ENCODE measurements at regions not wholly inside any gene's neighbourhood (a gene's known extent, or its start where the extent isn't known, plus 50 kb on each side); places are given as distances from the start of the nearest gene placed in this dataset.

DNA sequence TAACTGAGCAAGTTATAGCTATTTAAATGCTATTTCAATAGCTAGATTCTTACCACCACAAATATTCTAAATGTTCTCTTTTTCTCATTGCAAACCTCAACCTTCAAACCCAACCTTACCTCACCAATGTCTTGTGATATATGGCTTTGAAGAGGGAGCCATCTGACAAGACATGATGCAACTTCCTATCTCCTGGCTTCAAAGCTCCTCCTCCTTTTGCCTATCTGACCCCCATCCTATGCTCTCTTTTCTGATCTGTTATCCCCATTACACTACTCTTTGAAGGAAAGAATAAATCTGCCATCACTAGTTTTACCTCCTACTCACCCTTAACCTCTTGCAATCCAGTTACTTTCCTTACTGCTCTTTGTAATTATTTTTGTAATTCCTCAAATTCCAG lies 235.6 kb upstream of the ZSWIM2 start:
- TF ChIP-seq POLR2AphosphoS5 (IDR thresholded peaks at IDR 0.05) (no peak), EP300 (IDR thresholded peaks at IDR 0.05) (no peak), POLR2A (IDR thresholded peaks at IDR 0.05) (no peak)
- TF ChIP-seq, protein P1, sequence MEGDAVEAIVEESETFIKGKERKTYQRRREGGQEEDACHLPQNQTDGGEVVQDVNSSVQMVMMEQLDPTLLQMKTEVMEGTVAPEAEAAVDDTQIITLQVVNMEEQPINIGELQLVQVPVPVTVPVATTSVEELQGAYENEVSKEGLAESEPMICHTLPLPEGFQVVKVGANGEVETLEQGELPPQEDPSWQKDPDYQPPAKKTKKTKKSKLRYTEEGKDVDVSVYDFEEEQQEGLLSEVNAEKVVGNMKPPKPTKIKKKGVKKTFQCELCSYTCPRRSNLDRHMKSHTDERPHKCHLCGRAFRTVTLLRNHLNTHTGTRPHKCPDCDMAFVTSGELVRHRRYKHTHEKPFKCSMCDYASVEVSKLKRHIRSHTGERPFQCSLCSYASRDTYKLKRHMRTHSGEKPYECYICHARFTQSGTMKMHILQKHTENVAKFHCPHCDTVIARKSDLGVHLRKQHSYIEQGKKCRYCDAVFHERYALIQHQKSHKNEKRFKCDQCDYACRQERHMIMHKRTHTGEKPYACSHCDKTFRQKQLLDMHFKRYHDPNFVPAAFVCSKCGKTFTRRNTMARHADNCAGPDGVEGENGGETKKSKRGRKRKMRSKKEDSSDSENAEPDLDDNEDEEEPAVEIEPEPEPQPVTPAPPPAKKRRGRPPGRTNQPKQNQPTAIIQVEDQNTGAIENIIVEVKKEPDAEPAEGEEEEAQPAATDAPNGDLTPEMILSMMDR (IDR thresholded peaks at IDR 0.05) = no peak
- Histone ChIP-seq H3K4me3 (no peak overlapping the region), H3K36me3 (no peaks in the 10 kb centered on the region), H3K9me3 (no peaks in the 10 kb centered on the region), H3K27ac (no peak overlapping the region), H3K27me3 (no peaks in the 10 kb centered on the region), H3K4me1 (no peaks in the 10 kb centered on the region)
- intact Hi-C loops (cut with DNase I) = no loop called here
- no peak for DNase-seq

DNA sequence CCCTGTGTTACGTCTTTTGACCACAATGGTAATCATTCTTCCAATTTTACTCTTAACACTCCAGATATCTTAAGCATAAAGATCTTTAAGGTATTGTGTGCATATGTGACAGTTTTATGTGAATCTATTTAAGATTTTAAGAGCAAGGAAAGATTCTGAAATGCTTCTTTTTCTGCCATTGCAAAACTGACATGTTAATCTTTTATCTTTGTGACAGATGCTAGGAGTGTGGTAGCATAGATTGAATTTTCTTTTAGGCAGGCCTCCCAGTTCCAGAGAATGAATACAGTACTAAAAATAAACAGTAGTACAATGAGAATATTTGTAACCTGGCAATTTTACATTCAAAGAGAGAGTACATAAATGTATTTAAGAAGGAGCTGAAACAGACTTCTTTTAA lies 232.5 kb upstream of the ZSWIM2 start:
- WGBS, 2 donors = 94 to 95% methylated on average over 1 of the region's 1 CpG
- H3K27me3 ChIP-seq = no peaks in the 10 kb centered on the region
- intact Hi-C loops (cut with DNase I) = no loop called here

DNA sequence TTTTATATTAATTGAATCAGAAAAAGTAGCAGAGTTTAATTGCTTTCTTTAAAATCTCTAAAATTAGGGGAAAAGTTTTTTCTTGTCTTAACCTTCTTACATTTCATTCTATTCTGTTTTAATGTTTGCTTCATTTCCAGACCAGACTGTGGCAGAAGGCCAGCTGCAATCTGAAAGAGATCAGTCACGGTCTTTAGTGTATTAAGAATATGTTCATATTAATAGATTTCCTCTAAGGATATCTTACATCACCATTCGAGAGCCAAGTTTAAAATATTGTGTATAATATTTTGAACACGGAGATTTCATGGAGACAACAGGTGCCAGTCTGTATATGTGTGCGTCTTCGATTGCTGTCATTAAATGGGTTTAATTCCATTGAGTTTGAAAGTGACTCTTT lies 230.9 kb upstream of the ZSWIM2 start:
- Histone ChIP-seq H3K4me3 (no peak overlapping the region), H3K9me3 (no peaks in the 10 kb centered on the region), H3K36me3 (no peaks in the 10 kb centered on the region), H3K4me1 (no peaks in the 10 kb centered on the region), H3K27ac (no peak overlapping the region), H3K27me3 (no peaks in the 10 kb centered on the region)
- 80 to 85% methylated on average over 5 of the region's 5 CpGs for WGBS, 2 donors
- DNase-seq = no peak
- TF ChIP-seq EP300 (IDR thresholded peaks at IDR 0.05) (no peak), POLR2AphosphoS5 (IDR thresholded peaks at IDR 0.05) (no peak), POLR2A (IDR thresholded peaks at IDR 0.05) (no peak)
- TF ChIP-seq, protein P1 (IDR thresholded peaks at IDR 0.05) = no peak
- intact Hi-C loops (cut with DNase I) = no loop called here

More for the DNA sequence above, 232.5 kb upstream of the ZSWIM2 start:
- Histone ChIP-seq H3K27ac (no peak overlapping the region), H3K9me3 (no peaks in the 10 kb centered on the region), H3K4me1 (no peaks in the 10 kb centered on the region), H3K4me3 (no peak overlapping the region), H3K36me3 (no peaks in the 10 kb centered on the region)
- TF ChIP-seq, protein P1 (IDR thresholded peaks at IDR 0.05) = no peak
- no peak for DNase-seq

DNA sequence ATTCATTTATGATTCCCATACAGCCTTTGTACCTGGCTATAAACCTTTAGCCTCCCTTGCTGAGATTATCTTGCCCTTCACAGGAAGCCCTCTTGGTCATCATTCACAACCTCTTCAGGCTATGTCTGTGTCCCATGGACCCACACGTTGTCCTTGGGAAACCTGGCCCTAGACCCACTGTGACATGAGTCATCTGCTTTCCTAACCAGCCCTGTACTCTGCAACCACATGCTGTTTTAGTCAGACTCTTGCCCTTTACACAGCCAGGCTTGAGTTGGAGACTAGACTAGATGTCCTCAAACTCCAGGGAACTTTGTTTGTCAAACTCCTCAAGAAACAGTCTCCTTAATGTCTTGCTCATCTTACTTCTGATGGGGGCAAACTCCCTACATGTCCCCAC lies 229.3 kb upstream of the ZSWIM2 start:
- 51 to 69% methylated on average over 1 of the region's 1 CpG for WGBS, 2 donors
- intact Hi-C loops (cut with DNase I) = no loop called here

DNA sequence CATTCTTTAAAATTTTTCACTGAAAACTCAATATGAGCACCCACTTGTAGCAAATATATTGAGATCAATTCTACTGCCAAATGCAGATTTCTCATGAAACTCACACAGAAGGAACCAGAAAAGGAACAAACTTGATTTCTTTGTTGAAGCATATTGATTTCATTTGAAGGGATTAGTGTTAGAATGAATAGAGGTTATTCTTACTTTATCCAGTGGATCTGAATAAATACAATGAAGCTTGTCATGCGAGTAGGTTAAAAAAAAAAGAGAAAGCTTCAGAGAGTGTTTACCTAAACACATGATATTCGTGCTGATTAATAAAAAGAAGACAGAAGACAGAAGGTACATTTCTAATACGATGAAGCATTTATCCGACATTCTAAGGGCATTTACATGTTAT lies 226.7 kb upstream of the ZSWIM2 start:
- Histone ChIP-seq H3K27ac (no peak overlapping the region), H3K4me1 (no peaks in the 10 kb centered on the region), H3K36me3 (no peaks in the 10 kb centered on the region), H3K9me3 (no peaks in the 10 kb centered on the region), H3K4me3 (no peak overlapping the region), H3K27me3 (no peaks in the 10 kb centered on the region)
- WGBS, 2 donors = 59 to 87% methylated on average over 4 of the region's 4 CpGs
- intact Hi-C loops (cut with DNase I) = no loop called here
- no peak for TF ChIP-seq POLR2AphosphoS5 (IDR thresholded peaks at IDR 0.05)
- TF ChIP-seq POLR2A (IDR thresholded peaks at IDR 0.05) = no peak
- no peak for TF ChIP-seq EP300 (IDR thresholded peaks at IDR 0.05)
- TF ChIP-seq, protein P1 (IDR thresholded peaks at IDR 0.05) = no peak
- DNase-seq = no peak

More for the DNA sequence above, 229.3 kb upstream of the ZSWIM2 start:
- Histone ChIP-seq H3K4me3 (no peak overlapping the region), H3K4me1 (no peaks in the 10 kb centered on the region), H3K36me3 (no peaks in the 10 kb centered on the region), H3K27ac (no peak overlapping the region), H3K27me3 (no peaks in the 10 kb centered on the region), H3K9me3 (no peaks in the 10 kb centered on the region)
- TF ChIP-seq, protein P1 (IDR thresholded peaks at IDR 0.05) = no peak
- TF ChIP-seq EP300 (IDR thresholded peaks at IDR 0.05) (no peak), POLR2A (IDR thresholded peaks at IDR 0.05) (no peak), POLR2AphosphoS5 (IDR thresholded peaks at IDR 0.05) (no peak)
- no peak for DNase-seq

Data from sigmoid colon (tissue), 6 donors.